ENCODE measurements at regions not wholly inside any gene's neighbourhood (a gene's known extent, or its start where the extent isn't known, plus 50 kb on each side); places are given as distances from the start of the nearest gene placed in this dataset.
A peak's percentile ranks its signal among the peaks of the same experiment; 100 is the strongest.
"Not testable (repeated sequence)": the region's sequence is repeated elsewhere in the genome, so short reads cannot be mapped to it uniquely, and the experiment has no call there.

GRCh38 chr16:16593156-16593863 lies 214.4 kb downstream of the NPIPA7 start:
- H3K4me3 Mint-ChIP-seq; H3K36me3 Mint-ChIP-seq (ENCODE audit: low read depth); H3K4me1 Mint-ChIP-seq (ENCODE audit: low read depth); H3K27ac Mint-ChIP-seq; H3K9me3 Mint-ChIP-seq; POLR2A ChIA-PET; intact Hi-C loops (cut with micrococcal nuclease); CTCF ChIA-PET; H3K27me3 Mint-ChIP-seq: not testable (repeated sequence)
- peak; percentile 53 for TF ChIP-seq CTCF (IDR thresholded peaks at IDR 0.05)
- ATAC-seq (peak; percentile 88), DNase-seq (peak; percentile 66)

- H3K4me3 Mint-ChIP-seq; POLR2A ChIA-PET; H3K27me3 Mint-ChIP-seq; H3K4me1 Mint-ChIP-seq (ENCODE audit: low read depth); H3K27ac Mint-ChIP-seq; intact Hi-C loops (cut with micrococcal nuclease); H3K36me3 Mint-ChIP-seq (ENCODE audit: low read depth); H3K9me3 Mint-ChIP-seq; CTCF ChIA-PET: not testable (repeated sequence)
- peak; percentile 65 for ATAC-seq
- peak; percentile 24 for DNase-seq
Measured at GRCh38 chr16:16595029-16595718, 216.2 kb downstream of the NPIPA7 start.

GRCh38 chr16:16601239-16601638 lies 222.3 kb downstream of the NPIPA7 start:
- not testable (repeated sequence) for H3K9me3 Mint-ChIP-seq; ATAC-seq; H3K36me3 Mint-ChIP-seq (ENCODE audit: low read depth)

GRCh38 chr16:16607401-16608082 lies 228.6 kb downstream of the NPIPA7 start:
- CTCF ChIA-PET; H3K9me3 Mint-ChIP-seq; POLR2A ChIA-PET; H3K4me1 Mint-ChIP-seq (ENCODE audit: low read depth); H3K4me3 Mint-ChIP-seq; DNase-seq; H3K27me3 Mint-ChIP-seq; H3K36me3 Mint-ChIP-seq (ENCODE audit: low read depth); ATAC-seq; H3K27ac Mint-ChIP-seq; intact Hi-C loops (cut with micrococcal nuclease): not testable (repeated sequence)

More at GRCh38 chr16:16601239-16601638, 222.3 kb downstream of the NPIPA7 start:
- H3K4me3 Mint-ChIP-seq; DNase-seq; POLR2A ChIA-PET; H3K4me1 Mint-ChIP-seq (ENCODE audit: low read depth); H3K27me3 Mint-ChIP-seq; intact Hi-C loops (cut with micrococcal nuclease); H3K27ac Mint-ChIP-seq; CTCF ChIA-PET: not testable (repeated sequence)

GRCh38 chr16:16609627-16610026 lies 230.7 kb downstream of the NPIPA7 start:
- POLR2A ChIA-PET, result interaction anchor here (0.7 kb wide), 1 partner anchor 177 kb away, joined by 3 read pairs; no protein-coding TSS in a partner anchor
- DNase-seq; CTCF ChIA-PET; H3K4me3 Mint-ChIP-seq; H3K9me3 Mint-ChIP-seq; H3K27ac Mint-ChIP-seq; H3K4me1 Mint-ChIP-seq (ENCODE audit: low read depth); intact Hi-C loops (cut with micrococcal nuclease); ATAC-seq; H3K27me3 Mint-ChIP-seq; H3K36me3 Mint-ChIP-seq (ENCODE audit: low read depth): not testable (repeated sequence)

GRCh38 chr16:16610389-16610967 lies 231.5 kb downstream of the NPIPA7 start:
- intact Hi-C loops (cut with micrococcal nuclease); ATAC-seq; H3K27me3 Mint-ChIP-seq; H3K27ac Mint-ChIP-seq; POLR2A ChIA-PET; H3K9me3 Mint-ChIP-seq; H3K4me1 Mint-ChIP-seq (ENCODE audit: low read depth); DNase-seq; CTCF ChIA-PET; H3K4me3 Mint-ChIP-seq; H3K36me3 Mint-ChIP-seq (ENCODE audit: low read depth): not testable (repeated sequence)

- H3K27ac Mint-ChIP-seq; CTCF ChIA-PET; intact Hi-C loops (cut with micrococcal nuclease): not testable (repeated sequence)
Measured at GRCh38 chr16:16613212-16613611, 234.3 kb downstream of the NPIPA7 start.

GRCh38 chr16:16614484-16614883 lies 235.5 kb downstream of the NPIPA7 start:
- H3K27ac Mint-ChIP-seq; POLR2A ChIA-PET; H3K36me3 Mint-ChIP-seq (ENCODE audit: low read depth); H3K4me1 Mint-ChIP-seq (ENCODE audit: low read depth); DNase-seq; H3K4me3 Mint-ChIP-seq; H3K27me3 Mint-ChIP-seq; ATAC-seq; CTCF ChIA-PET; intact Hi-C loops (cut with micrococcal nuclease); H3K9me3 Mint-ChIP-seq: not testable (repeated sequence)

More at GRCh38 chr16:16613212-16613611, 234.3 kb downstream of the NPIPA7 start:
- H3K27me3 Mint-ChIP-seq; H3K4me1 Mint-ChIP-seq (ENCODE audit: low read depth); POLR2A ChIA-PET; DNase-seq; H3K9me3 Mint-ChIP-seq; ATAC-seq; H3K36me3 Mint-ChIP-seq (ENCODE audit: low read depth); H3K4me3 Mint-ChIP-seq: not testable (repeated sequence)

GRCh38 chr16:16618963-16619465 lies 240.1 kb downstream of the NPIPA7 start:
- H3K27ac Mint-ChIP-seq; DNase-seq; CTCF ChIA-PET; H3K4me3 Mint-ChIP-seq; H3K9me3 Mint-ChIP-seq; POLR2A ChIA-PET; ATAC-seq; H3K27me3 Mint-ChIP-seq; H3K4me1 Mint-ChIP-seq (ENCODE audit: low read depth); intact Hi-C loops (cut with micrococcal nuclease); H3K36me3 Mint-ChIP-seq (ENCODE audit: low read depth): not testable (repeated sequence)

GRCh38 chr16:16624367-16624766 lies 245.4 kb downstream of the NPIPA7 start:
- DNase-seq; H3K27ac Mint-ChIP-seq; H3K4me3 Mint-ChIP-seq; H3K36me3 Mint-ChIP-seq (ENCODE audit: low read depth); POLR2A ChIA-PET; ATAC-seq; CTCF ChIA-PET; H3K9me3 Mint-ChIP-seq; H3K27me3 Mint-ChIP-seq; intact Hi-C loops (cut with micrococcal nuclease); H3K4me1 Mint-ChIP-seq (ENCODE audit: low read depth): not testable (repeated sequence)
